Body of pancreas (tissue), 4 donors: ENCODE measurements at regions not wholly inside any gene's neighbourhood (a gene's known extent, or its start where the extent isn't known, plus 50 kb on each side); places are given as distances from the start of the nearest gene placed in this dataset.

ENCODE experiments used
- CTCF ChIP-seq, 7 experiments: fragments of 450-650 bp in 4 of 7; fragments of 200-600 bp in 3 of 7; sonication (generic) in 3 of 7; IDR thresholded peaks; one replicate each; pipeline ENCODE4 v1.5.1; 2016 to 2019; ENCODE audit warnings: antibody characterized with exemption in 7 of 7
- POLR2A ChIP-seq, 3 donors: fragments of 450-650 bp; IDR thresholded peaks; one replicate each; pipeline ENCODE4 v1.6.1; 2016; ENCODE audit warnings: antibody characterized with exemption in 3 of 3, mild to moderate bottlenecking in 2 of 3

- no peak for TF ChIP-seq CTCF (IDR thresholded peaks at IDR 0.05)
- TF ChIP-seq POLR2A (IDR thresholded peaks at IDR 0.05): no peak
These were observed 196.6 kb downstream of the MSX2 start for GRCh38 chr5:174920906-174921550.
